ENCODE measurements at regions not wholly inside any gene's neighbourhood (a gene's known extent, or its start where the extent isn't known, plus 50 kb on each side); places are given as distances from the start of the nearest gene placed in this dataset.

DNA sequence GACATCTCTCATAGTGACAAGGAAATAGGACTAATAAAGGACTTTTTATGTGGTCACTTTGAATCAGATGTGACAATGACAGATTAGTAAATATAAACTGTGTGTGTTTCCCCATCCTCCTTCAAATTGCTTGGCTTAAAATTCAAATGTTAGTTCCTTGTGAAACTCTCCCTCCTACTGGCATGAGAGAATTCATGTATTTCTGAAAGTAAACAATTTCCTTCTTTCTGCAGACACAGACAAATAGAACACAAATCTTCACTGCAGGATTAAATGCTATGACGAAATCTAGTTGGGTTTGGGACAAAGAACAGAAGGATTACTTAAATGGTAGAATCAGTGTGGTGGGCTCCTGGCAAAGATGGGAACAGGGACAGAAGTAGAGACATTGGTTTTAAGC, 328.7 kb upstream of the FAM98A start:
- Histone ChIP-seq H3K9me3 (no peaks in the 10 kb centered on the region), H3K9ac (no peak overlapping the region), H3K4me3 (ENCODE audit: low read depth in 2 of 2, low read length in 1 of 2) (no peak overlapping the region), H4K20me1 (ENCODE audit: insufficient read depth) (no peaks in the 10 kb centered on the region), H3K27me3 (ENCODE audit: insufficient read depth) (no peaks in the 10 kb centered on the region), H2AFZ (ENCODE audit: low read depth) (no peak overlapping the region), H3K4me2 (no peak overlapping the region), H3K79me2 (ENCODE audit: insufficient read depth) (no peaks in the 10 kb centered on the region), H3F3A (replicated peaks; ENCODE audit: insufficient read depth) (no peaks in the 10 kb centered on the region), H3K9me2 (no peaks in the 10 kb centered on the region), H3K27ac (ENCODE audit: low read depth in 2 of 2, low read length in 1 of 2) (no peak overlapping the region), H3K4me1 (ENCODE audit: control insufficient read depth in 1 of 2, insufficient read depth in 2 of 2, low read depth in 1 of 2, low read length in 1 of 2) (no peaks in the 10 kb centered on the region), H3K36me3 (replicated peaks in 1 of 2; ENCODE audit: control insufficient read depth in 1 of 2, insufficient read depth in 2 of 2, low read length in 1 of 2) (no peaks in the 10 kb centered on the region)
- TF ChIP-seq NRF1 (IDR thresholded peaks at IDR 0.05; ENCODE audit: low read depth, low read length) (no peak), RCOR1 (IDR thresholded peaks at IDR 0.05; ENCODE audit: low read length) (no peak), TAF1 (IDR thresholded peaks at IDR 0.05; ENCODE audit: borderline replicate concordance, low read depth, low read length) (no peak), SMC3 (IDR thresholded peaks at IDR 0.05; ENCODE audit: low read depth, low read length) (no peak), JUND (IDR thresholded peaks at IDR 0.05) (no peak), RAD21 (IDR thresholded peaks at IDR 0.05; ENCODE audit: low read length) (no peak), RXRA (IDR thresholded peaks at IDR 0.05; ENCODE audit: borderline replicate concordance, low read depth) (no peak), GATA2 (CRISPR knock-in tag; IDR thresholded peaks at IDR 0.05) (no peak), FOXM1 (IDR thresholded peaks at IDR 0.05; ENCODE audit: low read depth) (no peak), SIN3A (IDR thresholded peaks at IDR 0.05; ENCODE audit: borderline replicate concordance, low read depth, low read length) (no peak), POLR2AphosphoS5 (IDR thresholded peaks at IDR 0.05; ENCODE audit: low read depth, low read length) (no peak), TCF12 (IDR thresholded peaks at IDR 0.05) (no peak), EP300 (IDR thresholded peaks at IDR 0.05; ENCODE audit: borderline replicate concordance in 1 of 2, low read depth in 1 of 2, low read length in 1 of 2) (no peak), NFIC (IDR thresholded peaks at IDR 0.05; ENCODE audit: borderline replicate concordance) (no peak), FOXJ3 (CRISPR knock-in tag; IDR thresholded peaks at IDR 0.05) (no peak), EZH2phosphoT487 (IDR thresholded peaks at IDR 0.05; ENCODE audit: borderline replicate concordance, low read depth) (no peak), FOSL2 (IDR thresholded peaks at IDR 0.05; ENCODE audit: borderline replicate concordance, low read depth) (no peak)
- TF ChIP-seq, protein P1, sequence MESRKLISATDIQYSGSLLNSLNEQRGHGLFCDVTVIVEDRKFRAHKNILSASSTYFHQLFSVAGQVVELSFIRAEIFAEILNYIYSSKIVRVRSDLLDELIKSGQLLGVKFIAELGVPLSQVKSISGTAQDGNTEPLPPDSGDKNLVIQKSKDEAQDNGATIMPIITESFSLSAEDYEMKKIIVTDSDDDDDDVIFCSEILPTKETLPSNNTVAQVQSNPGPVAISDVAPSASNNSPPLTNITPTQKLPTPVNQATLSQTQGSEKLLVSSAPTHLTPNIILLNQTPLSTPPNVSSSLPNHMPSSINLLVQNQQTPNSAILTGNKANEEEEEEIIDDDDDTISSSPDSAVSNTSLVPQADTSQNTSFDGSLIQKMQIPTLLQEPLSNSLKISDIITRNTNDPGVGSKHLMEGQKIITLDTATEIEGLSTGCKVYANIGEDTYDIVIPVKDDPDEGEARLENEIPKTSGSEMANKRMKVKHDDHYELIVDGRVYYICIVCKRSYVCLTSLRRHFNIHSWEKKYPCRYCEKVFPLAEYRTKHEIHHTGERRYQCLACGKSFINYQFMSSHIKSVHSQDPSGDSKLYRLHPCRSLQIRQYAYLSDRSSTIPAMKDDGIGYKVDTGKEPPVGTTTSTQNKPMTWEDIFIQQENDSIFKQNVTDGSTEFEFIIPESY (IDR thresholded peaks at IDR 0.05; ENCODE audit: borderline replicate concordance, low read depth): no peak
- TF ChIP-seq, protein P2, sequence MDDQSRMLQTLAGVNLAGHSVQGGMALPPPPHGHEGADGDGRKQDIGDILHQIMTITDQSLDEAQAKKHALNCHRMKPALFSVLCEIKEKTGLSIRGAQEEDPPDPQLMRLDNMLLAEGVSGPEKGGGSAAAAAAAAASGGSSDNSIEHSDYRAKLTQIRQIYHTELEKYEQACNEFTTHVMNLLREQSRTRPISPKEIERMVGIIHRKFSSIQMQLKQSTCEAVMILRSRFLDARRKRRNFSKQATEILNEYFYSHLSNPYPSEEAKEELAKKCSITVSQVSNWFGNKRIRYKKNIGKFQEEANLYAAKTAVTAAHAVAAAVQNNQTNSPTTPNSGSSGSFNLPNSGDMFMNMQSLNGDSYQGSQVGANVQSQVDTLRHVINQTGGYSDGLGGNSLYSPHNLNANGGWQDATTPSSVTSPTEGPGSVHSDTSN (IDR thresholded peaks at IDR 0.05): no peak
- TF ChIP-seq, protein P3, sequence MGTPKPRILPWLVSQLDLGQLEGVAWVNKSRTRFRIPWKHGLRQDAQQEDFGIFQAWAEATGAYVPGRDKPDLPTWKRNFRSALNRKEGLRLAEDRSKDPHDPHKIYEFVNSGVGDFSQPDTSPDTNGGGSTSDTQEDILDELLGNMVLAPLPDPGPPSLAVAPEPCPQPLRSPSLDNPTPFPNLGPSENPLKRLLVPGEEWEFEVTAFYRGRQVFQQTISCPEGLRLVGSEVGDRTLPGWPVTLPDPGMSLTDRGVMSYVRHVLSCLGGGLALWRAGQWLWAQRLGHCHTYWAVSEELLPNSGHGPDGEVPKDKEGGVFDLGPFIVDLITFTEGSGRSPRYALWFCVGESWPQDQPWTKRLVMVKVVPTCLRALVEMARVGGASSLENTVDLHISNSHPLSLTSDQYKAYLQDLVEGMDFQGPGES (IDR thresholded peaks at IDR 0.05; ENCODE audit: low read depth, low read length): no peak
- WGBS (ENCODE audit: low lambda C conversion rate): 2% methylated on average over 1 of the region's 1 CpG
- CTCF ChIA-PET: no interaction called here
- POLR2A ChIA-PET: no interaction called here
- DNase-seq: no peak

All from SK-N-SH (cell line).